Liver (tissue), 8 donors: ENCODE measurements at regions not wholly inside any gene's neighbourhood (a gene's known extent, or its start where the extent isn't known, plus 50 kb on each side); places are given as distances from the start of the nearest gene placed in this dataset.

ENCODE experiments used
- DNase-seq: peaks from one replicate; pipeline ENCODE4 v3.0.0-alpha.2; 2017; ENCODE audit warnings: low spot score
- H3K27ac ChIP-seq, 2 donors: one replicate each; pipeline ENCODE4 v1.7.0; 2013; ENCODE audit warnings: inconsistent platforms in 2 of 2, low read length in 2 of 2, control low read depth in 1 of 2, low read depth in 1 of 2, mild to moderate bottlenecking in 1 of 2
- H3K27me3 ChIP-seq, 4 donors: one replicate each; pipeline versions ENCODE4 v1.6.1 to v1.7.0; 2013; ENCODE audit warnings: low read length in 3 of 4, inconsistent platforms in 1 of 4, mild to moderate bottlenecking in 1 of 4, moderate library complexity in 1 of 4; ENCODE audit not compliant: control insufficient read depth in 4 of 4, insufficient read depth in 4 of 4
- H3K36me3 ChIP-seq, 4 donors: one replicate each; pipeline versions ENCODE4 v1.6.1 to v1.7.0; 2013; ENCODE audit warnings: low read length in 3 of 4, mild to moderate bottlenecking in 3 of 4, low read depth in 1 of 4, moderate library complexity in 1 of 4; ENCODE audit not compliant: control insufficient read depth in 4 of 4, insufficient read depth in 3 of 4
- H3K4me1 ChIP-seq, 4 donors: one replicate each; pipeline versions ENCODE4 v1.6.1 to v1.7.0; 2013; ENCODE audit warnings: low read length in 3 of 4, mild to moderate bottlenecking in 3 of 4, moderate library complexity in 1 of 4; ENCODE audit not compliant: control insufficient read depth in 4 of 4, insufficient read depth in 4 of 4
- H3K4me3 ChIP-seq, 3 donors: one replicate each; pipeline versions ENCODE4 v1.6.1 to v1.7.0; 2013; ENCODE audit warnings: low read length in 3 of 3, control low read depth in 1 of 3, low read depth in 1 of 3, mild to moderate bottlenecking in 1 of 3
- H3K9ac ChIP-seq, 2 donors: one replicate each; pipeline ENCODE4 v1.7.0; 2013; ENCODE audit warnings: low read length in 2 of 2, mild to moderate bottlenecking in 2 of 2, moderate library complexity in 2 of 2, control low read depth in 1 of 2, low read depth in 1 of 2
- H3K9me3 ChIP-seq, 4 donors: one replicate each; pipeline versions ENCODE4 v1.6.1 to v1.7.0; 2013; ENCODE audit warnings: low read length in 3 of 4; ENCODE audit not compliant: control insufficient read depth in 4 of 4
- ATF3 ChIP-seq: IDR thresholded peaks from 2 replicates; pipeline ENCODE4 v1.6.1; 2016; ENCODE audit warnings: antibody characterized with exemption
- CTCF ChIP-seq: fragments of 150-350 bp; IDR thresholded peaks from 2 replicates; pipeline ENCODE4 v1.5.1; 2017; ENCODE audit warnings: improper control_type of control experiment, low read depth, low read length; ENCODE audit not compliant: missing input control
- EGR1 ChIP-seq, 2 donors: IDR thresholded peaks; 2 replicates each; pipeline ENCODE4 v1.6.1; 2016 to 2018; ENCODE audit warnings: antibody characterized with exemption in 2 of 2, low read depth in 2 of 2
- FOXA1 ChIP-seq: IDR thresholded peaks from 2 replicates; pipeline ENCODE4 v1.6.1; 2016; ENCODE audit warnings: antibody characterized with exemption
- FOXA2 ChIP-seq: IDR thresholded peaks from 2 replicates; pipeline ENCODE4 v1.6.1; 2016; ENCODE audit warnings: antibody characterized with exemption
- GABPA ChIP-seq, 2 donors: IDR thresholded peaks in 1 of 2; conservative IDR thresholded peaks in 1 of 2; 2 replicates each; pipeline ENCODE4 v1.6.1; 2016; ENCODE audit warnings: antibody characterized with exemption in 2 of 2, mild to moderate bottlenecking in 1 of 2, moderate library complexity in 1 of 2
- HNF4A ChIP-seq, 2 donors: conservative IDR thresholded peaks; 2 replicates each; pipeline ENCODE4 v1.6.1; 2016; ENCODE audit warnings: antibody characterized with exemption in 2 of 2, mild to moderate bottlenecking in 2 of 2
- NR2F2 ChIP-seq: IDR thresholded peaks from 2 replicates; pipeline ENCODE4 v1.6.1; 2016; ENCODE audit warnings: antibody characterized with exemption
- RAD21 ChIP-seq, 2 donors: IDR thresholded peaks; 2 replicates each; pipeline ENCODE4 v1.6.1; 2016; ENCODE audit warnings: antibody characterized with exemption in 2 of 2, mild to moderate bottlenecking in 2 of 2
- REST ChIP-seq: IDR thresholded peaks from 2 replicates; pipeline ENCODE4 v1.6.1; 2016; ENCODE audit warnings: antibody characterized with exemption, mild to moderate bottlenecking
- RXRA ChIP-seq, 2 donors: IDR thresholded peaks; 2 replicates each; pipeline ENCODE4 v1.6.1; 2017 to 2018; ENCODE audit warnings: antibody characterized with exemption in 2 of 2, mild to moderate bottlenecking in 1 of 2
- SP1 ChIP-seq: IDR thresholded peaks from 2 replicates; pipeline ENCODE4 v1.6.1; 2018; ENCODE audit warnings: antibody characterized with exemption, mild to moderate bottlenecking
- TAF1 ChIP-seq: conservative IDR thresholded peaks from 2 replicates; pipeline ENCODE4 v1.6.1; 2016; ENCODE audit warnings: antibody characterized with exemption, mild to moderate bottlenecking
- YY1 ChIP-seq: IDR thresholded peaks from 2 replicates; pipeline ENCODE4 v1.6.1; 2016; ENCODE audit warnings: antibody characterized with exemption, mild to moderate bottlenecking
- ZBTB33 ChIP-seq: IDR thresholded peaks from 2 replicates; pipeline ENCODE4 v1.6.1; 2016; ENCODE audit warnings: antibody characterized with exemption
- WGBS: extraction: QIAGEN DNeasy Blood & Tissue Kit; methylation state at CpG from one replicate; pipeline ENCODE4 v1.1.7; 2013; 5-methylcytosine and 5-hydroxymethylcytosine counted together
- TF ChIP-seq, protein P1 (sequence below): IDR thresholded peaks from 2 replicates; pipeline ENCODE4 v1.6.1; 2016; ENCODE audit warnings: antibody characterized with exemption
- donor health status: healthy.
- donor health status: healthy.
- donor health status: healthy.
- donor health status: healthy.
- donor health status: healthy.

DNA sequence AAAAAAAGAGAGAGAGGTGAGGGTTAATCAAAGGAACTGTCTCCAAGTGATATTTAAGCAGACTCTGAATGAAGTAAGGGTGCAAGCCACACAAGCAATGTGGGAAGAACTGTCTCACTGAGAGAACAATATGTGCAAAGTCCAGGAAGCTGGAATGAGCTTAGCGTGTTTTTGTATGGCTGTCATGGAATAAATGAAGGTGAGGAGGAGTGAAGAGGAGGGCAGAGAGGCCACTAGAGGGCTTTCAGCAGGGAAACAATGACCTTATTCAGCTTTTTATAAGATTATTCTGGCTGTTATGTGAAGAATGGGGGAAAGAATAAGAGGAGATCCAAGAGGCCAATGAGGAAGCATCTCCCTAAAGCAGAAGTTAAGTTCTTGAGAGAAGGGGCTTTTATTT lies 86.9 kb upstream of the COL8A1 start:
- H3K9me3 ChIP-seq, result no peaks in the 10 kb centered on the region
- no peaks in the 10 kb centered on the region for H3K4me1 ChIP-seq
- H3K27ac ChIP-seq, result no peak overlapping the region
- no peak overlapping the region for H3K4me3 ChIP-seq
- no peaks in the 10 kb centered on the region for H3K36me3 ChIP-seq
- WGBS, result 66% methylated on average over 1 of the region's 1 CpG
- no peak for DNase-seq
- H3K9ac ChIP-seq, result no peak overlapping the region
- H3K27me3 ChIP-seq, result no peaks in the 10 kb centered on the region
- TF ChIP-seq YY1, result no peak
- TF ChIP-seq SP1, result no peak
- no peak for TF ChIP-seq EGR1 (IDR thresholded peaks at IDR 0.05; ENCODE audit: low read depth in 2 of 2)
- no peak for TF ChIP-seq ATF3
- no peak for TF ChIP-seq HNF4A (conservative IDR thresholded peaks at IDR 0.05)
- no peak for TF ChIP-seq ZBTB33
- TF ChIP-seq, protein P1, sequence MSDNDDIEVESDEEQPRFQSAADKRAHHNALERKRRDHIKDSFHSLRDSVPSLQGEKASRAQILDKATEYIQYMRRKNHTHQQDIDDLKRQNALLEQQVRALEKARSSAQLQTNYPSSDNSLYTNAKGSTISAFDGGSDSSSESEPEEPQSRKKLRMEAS, result no peak
- TF ChIP-seq NR2F2, result no peak
- TF ChIP-seq REST, result no peak
- no peak for TF ChIP-seq GABPA (IDR thresholded peaks at IDR 0.05 in 1 of 2, conservative IDR thresholded peaks at IDR 0.05 in 1 of 2)
- no peak for TF ChIP-seq RXRA (IDR thresholded peaks at IDR 0.05)
- no peak for TF ChIP-seq CTCF
- no peak for TF ChIP-seq TAF1
- no peak for TF ChIP-seq RAD21 (IDR thresholded peaks at IDR 0.05)
- TF ChIP-seq FOXA2, result no peak
- TF ChIP-seq FOXA1, result no peak

GRCh38 chr3:99549957-99550603 lies 88.3 kb upstream of the COL8A1 start:
- Histone ChIP-seq H3K4me3 (no peak overlapping the region), H3K4me1 (no peaks in the 10 kb centered on the region), H3K9ac (no peak overlapping the region), H3K36me3 (no peaks in the 10 kb centered on the region), H3K27me3 (no peaks in the 10 kb centered on the region), H3K27ac (no peak overlapping the region), H3K9me3 (no peaks in the 10 kb centered on the region)
- TF ChIP-seq NR2F2, result no peak
- no peak for DNase-seq
- WGBS, result 76% methylated on average over 2 of the region's 2 CpGs
